Liver (tissue), 3 donors: ENCODE measurements at regions not wholly inside any gene's neighbourhood (a gene's known extent, or its start where the extent isn't known, plus 50 kb on each side); places are given as distances from the start of the nearest gene placed in this dataset.

Experiments
- TAF1 ChIP-seq: conservative IDR thresholded peaks from 2 replicates; pipeline ENCODE4 v1.6.1; 2016; ENCODE audit warnings: antibody characterized with exemption, mild to moderate bottlenecking
- TF ChIP-seq, protein P1 (sequence below): fragments of 150-350 bp; IDR thresholded peaks from 2 replicates; pipeline ENCODE4 v1.5.1; 2017; ENCODE audit warnings: improper control_type of control experiment, low read depth, low read length; ENCODE audit not compliant: missing input control
- donor health status: healthy.
- donor health status: healthy.

DNA sequence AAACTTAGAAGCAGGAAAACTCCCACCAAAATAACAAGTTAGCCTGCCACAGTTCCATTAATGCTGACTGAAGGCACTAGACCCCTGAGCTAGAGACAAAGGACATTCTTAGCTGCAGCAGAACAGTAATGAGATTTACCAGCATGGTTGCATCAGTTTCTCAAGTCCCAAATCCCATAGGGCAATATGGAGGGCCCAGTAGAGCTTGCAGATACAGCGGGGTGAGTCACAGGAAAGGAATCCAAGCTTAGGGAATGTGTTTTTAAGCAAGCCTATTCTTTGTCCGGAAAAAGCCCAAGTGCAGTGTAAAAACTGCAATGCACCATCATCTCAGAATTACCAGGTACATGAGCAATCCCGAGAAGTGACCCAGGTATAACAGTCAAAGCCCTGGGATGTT lies 51.3 kb upstream of the EXOC1L start:
- TF ChIP-seq, protein P1, sequence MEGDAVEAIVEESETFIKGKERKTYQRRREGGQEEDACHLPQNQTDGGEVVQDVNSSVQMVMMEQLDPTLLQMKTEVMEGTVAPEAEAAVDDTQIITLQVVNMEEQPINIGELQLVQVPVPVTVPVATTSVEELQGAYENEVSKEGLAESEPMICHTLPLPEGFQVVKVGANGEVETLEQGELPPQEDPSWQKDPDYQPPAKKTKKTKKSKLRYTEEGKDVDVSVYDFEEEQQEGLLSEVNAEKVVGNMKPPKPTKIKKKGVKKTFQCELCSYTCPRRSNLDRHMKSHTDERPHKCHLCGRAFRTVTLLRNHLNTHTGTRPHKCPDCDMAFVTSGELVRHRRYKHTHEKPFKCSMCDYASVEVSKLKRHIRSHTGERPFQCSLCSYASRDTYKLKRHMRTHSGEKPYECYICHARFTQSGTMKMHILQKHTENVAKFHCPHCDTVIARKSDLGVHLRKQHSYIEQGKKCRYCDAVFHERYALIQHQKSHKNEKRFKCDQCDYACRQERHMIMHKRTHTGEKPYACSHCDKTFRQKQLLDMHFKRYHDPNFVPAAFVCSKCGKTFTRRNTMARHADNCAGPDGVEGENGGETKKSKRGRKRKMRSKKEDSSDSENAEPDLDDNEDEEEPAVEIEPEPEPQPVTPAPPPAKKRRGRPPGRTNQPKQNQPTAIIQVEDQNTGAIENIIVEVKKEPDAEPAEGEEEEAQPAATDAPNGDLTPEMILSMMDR: no peak
- no peak for TF ChIP-seq TAF1
